SK-N-SH (cell line): ENCODE measurements at regions not wholly inside any gene's neighbourhood (a gene's known extent, or its start where the extent isn't known, plus 50 kb on each side); places are given as distances from the start of the nearest gene placed in this dataset.

Experiments used
- CTCF ChIA-PET: fragments of 300-600, 350-600 bp; formaldehyde crosslinking; extraction: SDS; loops from one replicate; lab custom pipeline; 2021; lab: Yijun Ruan, JAX
- POLR2A ChIA-PET: fragments of 350-600 bp; sonication (Branson Sonifier 250); formaldehyde crosslinking; extraction: SDS; loops from one replicate; lab custom pipeline; 2020; ENCODE audit warnings: antibody characterized with exemption, inconsistent platforms; lab: Yijun Ruan, JAX
- DNase-seq: peaks from one replicate; pipeline ENCODE4 v3.0.0; 2012
- H2AFZ ChIP-seq: fragments of 200-600 bp; sonication (generic); 2 replicates; pipeline ENCODE4 v1.8.1; 2016; ENCODE audit warnings: antibody characterized with exemption, mild to moderate bottlenecking, low read depth
- H3F3A ChIP-seq: fragments of 200-600 bp; sonication (generic); replicated peaks from 2 replicates; pipeline ENCODE3; 2016; ENCODE audit warnings: antibody characterized with exemption, mild to moderate bottlenecking; ENCODE audit not compliant: insufficient read depth
- H3K27ac ChIP-seq, 2 experiments: fragments of 200-500 bp in 1 of 2; fragments of 200-600 bp in 1 of 2; sonication (Bioruptor generic) in 1 of 2; sonication (generic), shearing (Covaris generic) in 1 of 2; 2 replicates each; pipeline versions ENCODE4 v1.5.1 to v1.6.1; 2014 to 2016; ENCODE audit warnings: low read depth in 2 of 2, inconsistent platforms in 1 of 2, low read length in 1 of 2, mild to moderate bottlenecking in 1 of 2, mixed read lengths in 1 of 2
- H3K27me3 ChIP-seq: fragments of 200-600 bp; sonication (generic), shearing (Covaris generic); 2 replicates; pipeline ENCODE4 v1.6.1; 2016; ENCODE audit warnings: mixed run types; ENCODE audit not compliant: insufficient read depth
- H3K36me3 ChIP-seq, 2 experiments: fragments of 200-500 bp in 1 of 2; fragments of 200-600 bp in 1 of 2; sonication (Bioruptor generic) in 1 of 2; sonication (generic) in 1 of 2; replicated peaks in 1 of 2; 2 replicates each; pipeline versions ENCODE3 to v1.5.1; 2014 to 2016; ENCODE audit warnings: low read length in 1 of 2, mild to moderate bottlenecking in 1 of 2; ENCODE audit not compliant: insufficient read depth in 2 of 2, control insufficient read depth in 1 of 2
- H3K4me1 ChIP-seq, 2 experiments: fragments of 200-500 bp in 1 of 2; fragments of 200-600 bp in 1 of 2; sonication (Bioruptor generic) in 1 of 2; sonication (generic), shearing (Covaris generic) in 1 of 2; 2 replicates each; pipeline versions ENCODE4 v1.5.1 to v1.6.1; 2014 to 2016; ENCODE audit warnings: low read depth in 1 of 2, low read length in 1 of 2, mixed run types in 1 of 2; ENCODE audit not compliant: insufficient read depth in 2 of 2, control insufficient read depth in 1 of 2
- H3K4me2 ChIP-seq: fragments of 200-600 bp; sonication (generic), shearing (Covaris generic); 2 replicates; pipeline ENCODE4 v1.6.1; 2017; ENCODE audit warnings: mixed run types
- H3K4me3 ChIP-seq, 2 experiments: fragments of 200-500 bp in 1 of 2; fragments of 200-600 bp in 1 of 2; sonication (Bioruptor generic) in 1 of 2; sonication (generic), shearing (Covaris generic) in 1 of 2; 2 replicates each; pipeline versions ENCODE4 v1.5.1 to v1.8.1; 2014 to 2016; ENCODE audit warnings: low read depth in 2 of 2, inconsistent platforms in 1 of 2, low read length in 1 of 2, mild to moderate bottlenecking in 1 of 2, mixed read lengths in 1 of 2, moderate library complexity in 1 of 2
- H3K79me2 ChIP-seq: fragments of 200-600 bp; sonication (generic); 2 replicates; pipeline ENCODE4 v1.8.1; 2017; ENCODE audit warnings: mild to moderate bottlenecking; ENCODE audit not compliant: insufficient read depth
- H3K9ac ChIP-seq: fragments of 200-600 bp; sonication (generic); 2 replicates; pipeline ENCODE4 v1.6.1; 2017; ENCODE audit warnings: mixed run types
- H3K9me2 ChIP-seq: fragments of 200-600 bp; sonication (generic); 2 replicates; pipeline ENCODE4 v1.6.1; 2017; ENCODE audit warnings: mixed run types
- H3K9me3 ChIP-seq: fragments of 200-600 bp; sonication (generic); 2 replicates; pipeline ENCODE4 v1.6.1; 2017; ENCODE audit warnings: mixed run types, mild to moderate bottlenecking, moderate library complexity
- H4K20me1 ChIP-seq: fragments of 200-600 bp; sonication (generic); 2 replicates; pipeline ENCODE4 v1.6.1; 2017; ENCODE audit warnings: mild to moderate bottlenecking, mixed run types; ENCODE audit not compliant: insufficient read depth
- ELF1 ChIP-seq: IDR thresholded peaks from 2 replicates; pipeline ENCODE4 v1.4.0; 2012
- EZH2phosphoT487 ChIP-seq: fragments of 200-600 bp; sonication (generic); IDR thresholded peaks from 2 replicates; pipeline ENCODE4 v1.6.1; 2017; ENCODE audit warnings: low read depth, mixed run types, mild to moderate bottlenecking, antibody characterized with exemption, moderate library complexity, borderline replicate concordance
- FOXM1 ChIP-seq: IDR thresholded peaks from 2 replicates; pipeline ENCODE4 v1.4.0; 2012; ENCODE audit warnings: low read depth, mild to moderate bottlenecking
- GABPA ChIP-seq: IDR thresholded peaks from 2 replicates; pipeline ENCODE4 v1.4.0; 2012; ENCODE audit warnings: low read depth, mild to moderate bottlenecking
- GATA2 ChIP-seq: sonication (generic); formaldehyde crosslinking; IDR thresholded peaks from 2 replicates; pipeline ENCODE4 v1.5.0; 2020; ENCODE audit warnings: mild to moderate bottlenecking, missing genetic modification reagents
- RCOR1 ChIP-seq: fragments of 150-350 bp; IDR thresholded peaks from 2 replicates; pipeline ENCODE4 v1.6.1; 2017; ENCODE audit warnings: antibody characterized with exemption, low read length
- RFX5 ChIP-seq: IDR thresholded peaks from 2 replicates; pipeline ENCODE4 v1.6.1; 2012; ENCODE audit warnings: mild to moderate bottlenecking, improper control_type of control experiment, low read length
- RXRA ChIP-seq: IDR thresholded peaks from 2 replicates; pipeline ENCODE4 v1.4.0; 2012; ENCODE audit warnings: low read depth, mild to moderate bottlenecking, borderline replicate concordance
- TAF1 ChIP-seq: IDR thresholded peaks from 2 replicates; pipeline ENCODE4 v1.6.1; 2012; ENCODE audit warnings: low read depth, mild to moderate bottlenecking, low read length, moderate library complexity, borderline replicate concordance
- YY1 ChIP-seq: IDR thresholded peaks from 2 replicates; pipeline ENCODE4 v1.4.0; 2012; ENCODE audit warnings: low read depth, mild to moderate bottlenecking
- WGBS: methylation state at CpG from one replicate; pipeline ENCODE4 v1.1.6; 2017; ENCODE audit warnings: low lambda C conversion rate; 5-methylcytosine and 5-hydroxymethylcytosine counted together
- TF ChIP-seq, protein P1 (sequence below): fragments of 200-600 bp; sonication (generic); IDR thresholded peaks from 2 replicates; pipeline ENCODE4 v1.6.1; 2017; ENCODE audit warnings: antibody characterized with exemption, mild to moderate bottlenecking, moderate library complexity
- TF ChIP-seq, protein P2 (sequence below): IDR thresholded peaks from 2 replicates; pipeline ENCODE4 v1.4.0; 2012; ENCODE audit warnings: low read depth, borderline replicate concordance
- TF ChIP-seq, protein P3 (sequence below): fragments of 150-350 bp; IDR thresholded peaks from 2 replicates; pipeline ENCODE4 v1.6.1; 2016; ENCODE audit warnings: mild to moderate bottlenecking, low read depth, low read length
- TF ChIP-seq, protein P4 (sequence below): IDR thresholded peaks from 2 replicates; pipeline ENCODE4 v1.4.0; 2012; ENCODE audit warnings: low read depth

DNA sequence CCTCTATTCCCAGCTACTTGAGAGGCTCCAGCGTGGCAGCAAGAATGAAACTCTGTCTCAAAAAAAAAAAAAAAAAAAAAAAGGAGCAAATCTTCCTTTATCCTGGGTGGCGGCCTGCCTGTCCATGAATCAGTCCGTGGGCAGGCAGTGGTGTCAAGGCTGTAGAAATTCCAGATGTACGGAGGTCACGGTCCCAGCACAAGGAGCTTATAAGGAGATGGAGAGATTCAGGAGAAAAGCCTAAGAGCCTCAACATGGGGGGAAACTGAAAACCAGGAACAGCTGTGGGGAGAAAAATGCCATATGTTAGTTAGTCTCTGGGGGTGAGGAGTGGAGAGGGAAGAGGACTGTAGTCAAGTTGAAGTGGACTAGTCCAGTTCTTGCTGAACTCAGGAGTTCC lies 130.5 kb upstream of the CRY1 start:
- no peaks in the 10 kb centered on the region; the same call in 1 of the 2 replicates for H3K27me3 ChIP-seq
- TF ChIP-seq, protein P1, sequence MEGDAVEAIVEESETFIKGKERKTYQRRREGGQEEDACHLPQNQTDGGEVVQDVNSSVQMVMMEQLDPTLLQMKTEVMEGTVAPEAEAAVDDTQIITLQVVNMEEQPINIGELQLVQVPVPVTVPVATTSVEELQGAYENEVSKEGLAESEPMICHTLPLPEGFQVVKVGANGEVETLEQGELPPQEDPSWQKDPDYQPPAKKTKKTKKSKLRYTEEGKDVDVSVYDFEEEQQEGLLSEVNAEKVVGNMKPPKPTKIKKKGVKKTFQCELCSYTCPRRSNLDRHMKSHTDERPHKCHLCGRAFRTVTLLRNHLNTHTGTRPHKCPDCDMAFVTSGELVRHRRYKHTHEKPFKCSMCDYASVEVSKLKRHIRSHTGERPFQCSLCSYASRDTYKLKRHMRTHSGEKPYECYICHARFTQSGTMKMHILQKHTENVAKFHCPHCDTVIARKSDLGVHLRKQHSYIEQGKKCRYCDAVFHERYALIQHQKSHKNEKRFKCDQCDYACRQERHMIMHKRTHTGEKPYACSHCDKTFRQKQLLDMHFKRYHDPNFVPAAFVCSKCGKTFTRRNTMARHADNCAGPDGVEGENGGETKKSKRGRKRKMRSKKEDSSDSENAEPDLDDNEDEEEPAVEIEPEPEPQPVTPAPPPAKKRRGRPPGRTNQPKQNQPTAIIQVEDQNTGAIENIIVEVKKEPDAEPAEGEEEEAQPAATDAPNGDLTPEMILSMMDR, result peak; percentile 17; the same call in 1 of the 2 replicates
- no peak for TF ChIP-seq RCOR1
- TF ChIP-seq, protein P2, sequence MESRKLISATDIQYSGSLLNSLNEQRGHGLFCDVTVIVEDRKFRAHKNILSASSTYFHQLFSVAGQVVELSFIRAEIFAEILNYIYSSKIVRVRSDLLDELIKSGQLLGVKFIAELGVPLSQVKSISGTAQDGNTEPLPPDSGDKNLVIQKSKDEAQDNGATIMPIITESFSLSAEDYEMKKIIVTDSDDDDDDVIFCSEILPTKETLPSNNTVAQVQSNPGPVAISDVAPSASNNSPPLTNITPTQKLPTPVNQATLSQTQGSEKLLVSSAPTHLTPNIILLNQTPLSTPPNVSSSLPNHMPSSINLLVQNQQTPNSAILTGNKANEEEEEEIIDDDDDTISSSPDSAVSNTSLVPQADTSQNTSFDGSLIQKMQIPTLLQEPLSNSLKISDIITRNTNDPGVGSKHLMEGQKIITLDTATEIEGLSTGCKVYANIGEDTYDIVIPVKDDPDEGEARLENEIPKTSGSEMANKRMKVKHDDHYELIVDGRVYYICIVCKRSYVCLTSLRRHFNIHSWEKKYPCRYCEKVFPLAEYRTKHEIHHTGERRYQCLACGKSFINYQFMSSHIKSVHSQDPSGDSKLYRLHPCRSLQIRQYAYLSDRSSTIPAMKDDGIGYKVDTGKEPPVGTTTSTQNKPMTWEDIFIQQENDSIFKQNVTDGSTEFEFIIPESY, result no peak
- POLR2A ChIA-PET, result no interaction called here
- DNase-seq, result no peak
- 65% methylated on average over 5 of the region's 5 CpGs for WGBS
- H3K36me3 ChIP-seq, result no peaks in the 10 kb centered on the region
- H3K9me2 ChIP-seq, result no peaks in the 10 kb centered on the region
- CTCF ChIA-PET, result no interaction called here
- H4K20me1 ChIP-seq, result no peaks in the 10 kb centered on the region
- no peaks in the 10 kb centered on the region for H3K9me3 ChIP-seq
- H3K4me2 ChIP-seq, result no peak overlapping the region
- H2AFZ ChIP-seq, result no peak overlapping the region
- H3K27ac ChIP-seq, result no peak overlapping the region
- H3K79me2 ChIP-seq, result no peaks in the 10 kb centered on the region
- H3K4me3 ChIP-seq, result no peak overlapping the region
- H3K4me1 ChIP-seq, result no peaks in the 10 kb centered on the region
- no peak overlapping the region for H3K9ac ChIP-seq
- H3F3A ChIP-seq, result no peaks in the 10 kb centered on the region

DNA sequence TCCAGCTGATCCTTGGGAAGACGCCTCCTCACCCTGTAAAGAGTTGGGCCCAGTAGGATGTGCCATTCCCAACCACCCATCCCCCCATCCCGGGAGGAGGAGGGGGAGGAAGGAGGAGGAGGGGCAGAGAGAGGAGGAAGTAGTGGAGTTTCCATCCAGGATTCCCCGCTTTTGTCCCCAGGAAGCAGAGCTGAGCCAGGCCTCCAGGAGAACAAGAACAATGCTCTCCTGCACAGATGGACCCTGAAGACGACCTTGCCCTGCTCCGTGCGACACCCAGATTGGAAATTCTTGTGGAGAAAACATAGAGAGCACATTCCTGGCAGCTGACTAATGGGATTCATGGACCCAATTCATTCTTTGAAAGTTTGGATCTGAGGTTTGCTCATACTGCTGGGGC lies 132.3 kb upstream of the CRY1 start:
- Histone ChIP-seq H3K4me1 (no peaks in the 10 kb centered on the region), H3K9ac (no peak overlapping the region), H3K4me3 (no peak overlapping the region), H3K9me2 (no peaks in the 10 kb centered on the region), H3K79me2 (no peaks in the 10 kb centered on the region), H4K20me1 (no peaks in the 10 kb centered on the region), H3K36me3 (no peaks in the 10 kb centered on the region), H3F3A (no peaks in the 10 kb centered on the region), H3K9me3 (no peaks in the 10 kb centered on the region), H3K27me3 (no peaks in the 10 kb centered on the region; the same call in 1 of the 2 replicates), H2AFZ (no peak overlapping the region), H3K27ac (no peak overlapping the region), H3K4me2 (no peak overlapping the region)
- DNase-seq, result no peak
- ChIA-PET CTCF (interaction anchor here (1.1 kb wide), 1 partner anchor 94 kb away, joined by 3 read pairs; no protein-coding TSS in a partner anchor), POLR2A (no interaction called here)
- 67% methylated on average over 6 of the region's 6 CpGs for WGBS
- TF ChIP-seq RFX5 (no peak), YY1 (no peak), GABPA (no peak), EZH2phosphoT487 (no peak), ELF1 (no peak), RXRA (no peak), GATA2 (CRISPR knock-in tag) (no peak), FOXM1 (no peak), TAF1 (no peak)
- TF ChIP-seq, protein P1, result no peak
- TF ChIP-seq, protein P3, sequence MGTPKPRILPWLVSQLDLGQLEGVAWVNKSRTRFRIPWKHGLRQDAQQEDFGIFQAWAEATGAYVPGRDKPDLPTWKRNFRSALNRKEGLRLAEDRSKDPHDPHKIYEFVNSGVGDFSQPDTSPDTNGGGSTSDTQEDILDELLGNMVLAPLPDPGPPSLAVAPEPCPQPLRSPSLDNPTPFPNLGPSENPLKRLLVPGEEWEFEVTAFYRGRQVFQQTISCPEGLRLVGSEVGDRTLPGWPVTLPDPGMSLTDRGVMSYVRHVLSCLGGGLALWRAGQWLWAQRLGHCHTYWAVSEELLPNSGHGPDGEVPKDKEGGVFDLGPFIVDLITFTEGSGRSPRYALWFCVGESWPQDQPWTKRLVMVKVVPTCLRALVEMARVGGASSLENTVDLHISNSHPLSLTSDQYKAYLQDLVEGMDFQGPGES, result no peak
- TF ChIP-seq, protein P4, sequence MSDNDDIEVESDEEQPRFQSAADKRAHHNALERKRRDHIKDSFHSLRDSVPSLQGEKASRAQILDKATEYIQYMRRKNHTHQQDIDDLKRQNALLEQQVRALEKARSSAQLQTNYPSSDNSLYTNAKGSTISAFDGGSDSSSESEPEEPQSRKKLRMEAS, result no peak
- TF ChIP-seq, protein P2, result no peak
